IMR-90 (cell line): ENCODE measurements at regions not wholly inside any gene's neighbourhood (a gene's known extent, or its start where the extent isn't known, plus 50 kb on each side); places are given as distances from the start of the nearest gene placed in this dataset.

Experiments
- ATAC-seq: fragments of 200-7000 bp; cut with Tn5 transposase; 2 replicates; pipeline ENCODE4 v1.9.1; 2020; ENCODE audit warnings: low read depth, mild to moderate bottlenecking, moderate library complexity
- BruUV-seq: library from RNA; stranded (reverse); fragments of 400-500 nt; replicated peaks from 2 replicates; lab custom pipeline; 2021; lab: Mats Ljungman, UMichigan
- CTCF ChIA-PET: fragments of 300-600 bp; formaldehyde crosslinking; extraction: SDS; loops from one replicate; lab custom pipeline; 2021; ENCODE audit warnings: antibody characterized with exemption; lab: Yijun Ruan, JAX
- POLR2A ChIA-PET: fragments of 300-600 bp; sonication (Branson Sonifier 250); formaldehyde crosslinking; loops from one replicate; lab custom pipeline; 2022; ENCODE audit warnings: antibody characterized with exemption; ENCODE audit not compliant: unreplicated experiment; lab: Charles Lee
- DNase-seq: peaks from one replicate; pipeline ENCODE4 v3.0.0; 2013
- H2AFZ ChIP-seq: replicated peaks from 2 replicates; pipeline ENCODE3; 2013; ENCODE audit warnings: low read length, mild to moderate bottlenecking; ENCODE audit not compliant: poor library complexity
- H2AK5ac ChIP-seq: 2 replicates; pipeline ENCODE4 v1.6.1; 2013; ENCODE audit warnings: low read depth, low read length, inconsistent platforms
- H2AK9ac ChIP-seq: replicated peaks from 2 replicates; pipeline ENCODE3; 2013; ENCODE audit warnings: mild to moderate bottlenecking, low read depth, low read length, moderate library complexity; ENCODE audit not compliant: poor library complexity
- H2BK120ac ChIP-seq: 2 replicates; pipeline ENCODE4 v1.6.1; 2013; ENCODE audit warnings: low read depth, low read length, inconsistent platforms
- H2BK15ac ChIP-seq: 3 replicates; pipeline ENCODE4 v1.6.1; 2013; ENCODE audit warnings: low read depth, low read length, inconsistent platforms
- H2BK20ac ChIP-seq: 2 replicates; pipeline ENCODE4 v1.6.1; 2013; ENCODE audit warnings: low read depth, mild to moderate bottlenecking, inconsistent platforms, low read length, moderate library complexity
- H2BK5ac ChIP-seq: 2 replicates; pipeline ENCODE4 v1.6.1; 2013; ENCODE audit warnings: mild to moderate bottlenecking, low read depth, low read length, inconsistent platforms; ENCODE audit not compliant: poor library complexity, severe bottlenecking
- H3K14ac ChIP-seq: replicated peaks from 2 replicates; pipeline ENCODE4 v1.6.1; 2013; ENCODE audit warnings: low read depth, low read length, inconsistent platforms
- H3K18ac ChIP-seq: 2 replicates; pipeline ENCODE4 v1.6.1; 2013; ENCODE audit warnings: low read depth, low read length, control low read depth
- H3K23ac ChIP-seq: 2 replicates; pipeline ENCODE4 v1.6.1; 2013; ENCODE audit warnings: low read depth, low read length, inconsistent platforms
- H3K27ac ChIP-seq: 2 replicates; pipeline ENCODE4 v1.5.1; 2013; ENCODE audit warnings: mild to moderate bottlenecking, control low read depth, low read length; ENCODE audit not compliant: insufficient read depth
- H3K27me3 ChIP-seq: 2 replicates; pipeline ENCODE4 v1.6.1; 2013; ENCODE audit warnings: low read length; ENCODE audit not compliant: control insufficient read depth, insufficient read depth
- H3K36me3 ChIP-seq: 2 replicates; pipeline ENCODE4 v1.6.1; 2013; ENCODE audit warnings: low read length, mixed read lengths; ENCODE audit not compliant: control insufficient read depth, insufficient read depth
- H3K4ac ChIP-seq: 2 replicates; pipeline ENCODE4 v1.6.1; 2013; ENCODE audit warnings: low read depth, low read length, inconsistent platforms
- H3K4me1 ChIP-seq: 2 replicates; pipeline ENCODE4 v1.6.1; 2013; ENCODE audit warnings: low read length, mixed read lengths; ENCODE audit not compliant: control insufficient read depth, insufficient read depth
- H3K4me2 ChIP-seq: 2 replicates; pipeline ENCODE4 v1.6.1; 2013; ENCODE audit warnings: low read depth, mild to moderate bottlenecking, control low read depth, low read length, moderate library complexity
- H3K4me3 ChIP-seq: 2 replicates; pipeline ENCODE4 v1.5.1; 2013; ENCODE audit warnings: low read depth, mild to moderate bottlenecking, control low read depth, low read length, moderate library complexity; ENCODE audit not compliant: insufficient read depth
- H3K56ac ChIP-seq: 2 replicates; pipeline ENCODE4 v1.6.1; 2013; ENCODE audit warnings: low read length, inconsistent platforms; ENCODE audit not compliant: insufficient read depth; ENCODE audit errors: extremely low read depth
- H3K79me1 ChIP-seq, 2 experiments: 2 replicates each; pipeline ENCODE4 v1.6.1; 2013; ENCODE audit warnings: low read length in 2 of 2, inconsistent platforms in 1 of 2, low read depth in 1 of 2
- H3K9ac ChIP-seq: 2 replicates; pipeline ENCODE4 v1.6.1; 2013; ENCODE audit warnings: low read depth, low read length, control low read depth
- H3K9me1 ChIP-seq: 2 replicates; pipeline ENCODE4 v1.6.1; 2013; ENCODE audit warnings: low read length, inconsistent platforms; ENCODE audit not compliant: insufficient read depth
- H3K9me3 ChIP-seq: 2 replicates; pipeline ENCODE4 v1.6.1; 2013; ENCODE audit warnings: low read length; ENCODE audit not compliant: control insufficient read depth, insufficient read depth
- H4K20me1 ChIP-seq: 2 replicates; pipeline ENCODE4 v1.6.1; 2013; ENCODE audit warnings: low read length, inconsistent platforms; ENCODE audit not compliant: insufficient read depth
- H4K5ac ChIP-seq: 2 replicates; pipeline ENCODE4 v1.6.1; 2013; ENCODE audit warnings: mild to moderate bottlenecking, low read depth, low read length, control low read depth
- H4K8ac ChIP-seq, 2 experiments: 2 replicates each; pipeline ENCODE4 v1.6.1; 2013; ENCODE audit warnings: low read depth in 2 of 2, low read length in 2 of 2, control low read depth in 1 of 2, inconsistent platforms in 1 of 2
- H4K91ac ChIP-seq: 2 replicates; pipeline ENCODE4 v1.6.1; 2013; ENCODE audit warnings: low read depth, low read length, inconsistent platforms; ENCODE audit not compliant: insufficient read depth
- CTCF ChIP-seq: conservative IDR thresholded peaks from 2 replicates; pipeline ENCODE4 v1.5.1; 2012; ENCODE audit warnings: mild to moderate bottlenecking, low read depth, low read length, improper control_type of control experiment
- FOS ChIP-seq: fragments of 150-350 bp; IDR thresholded peaks from 2 replicates; pipeline ENCODE4 v1.6.1; 2016; ENCODE audit warnings: low read depth, low read length
- MXI1 ChIP-seq: IDR thresholded peaks from 2 replicates; pipeline ENCODE4 v1.6.1; 2012; ENCODE audit warnings: low read depth, mild to moderate bottlenecking, low read length, moderate library complexity, borderline replicate concordance
- NFE2L2 ChIP-seq: fragments of 150-350 bp; IDR thresholded peaks from 2 replicates; pipeline ENCODE4 v1.6.1; 2016; ENCODE audit warnings: low read depth, mild to moderate bottlenecking, low read length
- RCOR1 ChIP-seq: IDR thresholded peaks from 2 replicates; pipeline ENCODE4 v1.6.1; 2012; ENCODE audit warnings: mild to moderate bottlenecking, low read length, improper control_type of control experiment; ENCODE audit not compliant: insufficient replicate concordance
- RFX5 ChIP-seq: IDR thresholded peaks from 2 replicates; pipeline ENCODE4 v1.8.0; 2012; ENCODE audit warnings: low read depth, mild to moderate bottlenecking, low read length, moderate library complexity
- USF2 ChIP-seq: fragments of 150-350 bp; IDR thresholded peaks from 2 replicates; pipeline ENCODE4 v1.6.1; 2017; ENCODE audit warnings: mild to moderate bottlenecking, antibody characterized with exemption, low read length, low read depth
- WGBS, 2 experiments: methylation state at CpG; one replicate each; pipeline versions ENCODE4 v1.1.5 to v1.1.7; 2013; ENCODE audit warnings: missing lambda C conversion rate in 2 of 2; ENCODE audit not compliant: insufficient read length in 1 of 2; ENCODE audit errors: extremely low coverage in 2 of 2; 5-methylcytosine and 5-hydroxymethylcytosine counted together
- dilution Hi-C: fragments of 300-500 bp; cut with HindIII; formaldehyde crosslinking; loops from one replicate; pipeline ENCODE4 v1.14.3; 2018; ENCODE audit warnings: low sequenced_read_pairs; ENCODE audit not compliant: unreplicated experiment
- in situ Hi-C: fragments of 300-500 bp; cut with MboI; formaldehyde crosslinking; loops from 3 replicates; pipeline ENCODE4 v1.14.3; 2019; ENCODE audit warnings: low sequenced_read_pairs, inconsistent platforms, mixed read lengths
- intact Hi-C: fragments of 100-400 bp; cut with micrococcal nuclease; formaldehyde crosslinking; loops from 2 replicates; pipeline ENCODE4 v1.10.0; 2022

GRCh38 chr20:19104186-19104585, 108.3 kb upstream of the SLC24A3 start:
- Histone ChIP-seq H2BK5ac (no peak overlapping the region), H3K9me1 (no peaks in the 10 kb centered on the region), H3K4me1 (no peaks in the 10 kb centered on the region), H3K23ac (no peak overlapping the region), H3K27ac (no peak overlapping the region), H4K20me1 (no peaks in the 10 kb centered on the region), H3K4me3 (no peak overlapping the region), H3K9me3 (peaks cover 7% of the 10 kb centered on the region), H4K91ac (no peak overlapping the region), H2BK20ac (no peak overlapping the region), H3K27me3 (no peaks in the 10 kb centered on the region), H3K79me1 (no peaks in the 10 kb centered on the region), H2BK120ac (no peak overlapping the region), H2AK5ac (no peak overlapping the region), H3K14ac (no peak overlapping the region), H3K9ac (no peak overlapping the region), H2BK15ac (no peak overlapping the region), H4K8ac (no peak overlapping the region), H3K56ac (no peak overlapping the region), H2AK9ac (no peak overlapping the region), H3K4me2 (no peak overlapping the region), H4K5ac (no peak overlapping the region), H3K4ac (no peak overlapping the region), H3K36me3 (no peaks in the 10 kb centered on the region), H2AFZ (no peak overlapping the region), H3K18ac (no peak overlapping the region)
- ChIA-PET CTCF (no interaction called here), POLR2A (no interaction called here)
- in situ Hi-C loops: no loop called here
- intact Hi-C loops: no loop called here
- BruUV-seq: no TSS peak
- no CpG with 5 or more reads among the region's 4 CpGs for WGBS, 2 experiments
- TF ChIP-seq RCOR1 (no peak), MXI1 (no peak), RFX5 (no peak), NFE2L2 (no peak), FOS (no peak), CTCF (no peak), USF2 (no peak)
- no peak for ATAC-seq
- DNase-seq: no peak
- dilution Hi-C loops: no loop called here
